Smooth muscle cell (in vitro differentiated cells): ENCODE measurements at regions not wholly inside any gene's neighbourhood (a gene's known extent, or its start where the extent isn't known, plus 50 kb on each side); places are given as distances from the start of the nearest gene placed in this dataset.

Experiments used
- DNase-seq: peaks from one replicate; lab custom pipeline; 2025; ENCODE audit not compliant: unreplicated experiment; lab: John Stamatoyannopoulos, UW
- H2AFZ ChIP-seq: fragments of 200-600 bp; sonication (generic); 2 replicates; pipeline ENCODE4 v1.6.0; 2016; ENCODE audit warnings: antibody characterized with exemption, low read depth, mild to moderate bottlenecking
- H3F3A ChIP-seq: fragments of 200-600 bp; sonication (generic); 2 replicates; pipeline ENCODE4 v1.6.0; 2017; ENCODE audit warnings: antibody characterized with exemption, low read depth
- H3K27ac ChIP-seq: fragments of 200-600 bp; sonication (generic); 2 replicates; pipeline ENCODE4 v1.5.1; 2016; ENCODE audit warnings: low read depth, mild to moderate bottlenecking
- H3K27me3 ChIP-seq: fragments of 200-600 bp; sonication (generic); 2 replicates; pipeline ENCODE4 v1.6.1; 2016; ENCODE audit warnings: low read depth, mild to moderate bottlenecking
- H3K36me3 ChIP-seq: fragments of 200-600 bp; sonication (generic); 2 replicates; pipeline ENCODE4 v1.5.1; 2016; ENCODE audit warnings: low read depth
- H3K4me1 ChIP-seq: fragments of 200-600 bp; sonication (generic); 2 replicates; pipeline ENCODE4 v1.5.1; 2016; ENCODE audit warnings: low read depth
- H3K4me2 ChIP-seq: fragments of 200-600 bp; sonication (generic); 2 replicates; pipeline ENCODE4 v1.6.0; 2016; ENCODE audit warnings: mild to moderate bottlenecking
- H3K4me3 ChIP-seq: fragments of 200-600 bp; sonication (generic); 2 replicates; pipeline ENCODE4 v1.5.1; 2016; ENCODE audit warnings: mild to moderate bottlenecking
- H3K79me2 ChIP-seq: fragments of 200-600 bp; sonication (generic); 2 replicates; pipeline ENCODE4 v1.6.0; 2016; ENCODE audit warnings: low read depth, mild to moderate bottlenecking
- H3K9ac ChIP-seq: fragments of 200-600 bp; sonication (generic); 2 replicates; pipeline ENCODE4 v1.6.0; 2016; ENCODE audit warnings: low read depth
- H3K9me3 ChIP-seq: fragments of 200-600 bp; sonication (generic); replicated peaks from 2 replicates; pipeline ENCODE4 v1.5.1; 2016; ENCODE audit warnings: low read depth
- H4K20me1 ChIP-seq: fragments of 200-600 bp; sonication (generic); 2 replicates; pipeline ENCODE4 v1.6.0; 2016; ENCODE audit warnings: low read depth
- whole genome bisulfite sequencing: methylation state at CpG from one replicate; pipeline ENCODE4 v1.1.7; 2016; ENCODE audit warnings: low lambda C conversion rate; 5-methylcytosine and 5-hydroxymethylcytosine counted together
- TF ChIP-seq, protein P1 (sequence below): fragments of 200-600 bp; sonication (generic); IDR thresholded peaks from 2 replicates; pipeline ENCODE4 v1.5.1; 2017; ENCODE audit warnings: borderline replicate concordance, mild to moderate bottlenecking, antibody characterized with exemption; ENCODE audit not compliant: insufficient read depth, poor library complexity, severe bottlenecking

DNA sequence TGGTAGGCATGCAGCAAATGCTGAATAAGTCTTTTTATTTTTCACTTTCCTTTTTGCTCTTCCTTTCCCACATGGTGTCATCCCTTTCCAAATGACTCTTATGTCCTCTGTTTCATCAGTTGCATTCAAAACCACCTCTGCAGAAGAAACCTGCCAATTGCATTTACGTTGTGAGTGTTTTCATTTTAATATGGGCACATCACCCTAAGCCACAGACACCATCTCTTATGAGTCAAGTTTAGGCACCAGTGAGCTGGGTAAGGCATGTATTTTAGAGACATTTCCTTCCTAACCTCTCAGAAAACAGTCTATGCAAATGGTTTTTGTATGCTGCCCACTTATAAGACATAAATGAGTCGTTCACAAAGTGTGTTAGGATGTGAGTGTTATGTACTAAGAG is 223.3 kb upstream of the ADAMTS9 start:
- Histone ChIP-seq H3K9me3 (no peaks in the 10 kb centered on the region), H3K36me3 (no peaks in the 10 kb centered on the region), H3K9ac (no peak overlapping the region), H3K4me3 (no peak overlapping the region), H3F3A (peaks cover 19% of the 10 kb centered on the region), H3K4me1 (peaks cover 27% of the 10 kb centered on the region), H3K4me2 (no peak overlapping the region), H4K20me1 (no peaks in the 10 kb centered on the region), H3K79me2 (no peaks in the 10 kb centered on the region), H3K27me3 (no peaks in the 10 kb centered on the region), H2AFZ (no peak overlapping the region), H3K27ac (no peak overlapping the region)
- TF ChIP-seq, protein P1, sequence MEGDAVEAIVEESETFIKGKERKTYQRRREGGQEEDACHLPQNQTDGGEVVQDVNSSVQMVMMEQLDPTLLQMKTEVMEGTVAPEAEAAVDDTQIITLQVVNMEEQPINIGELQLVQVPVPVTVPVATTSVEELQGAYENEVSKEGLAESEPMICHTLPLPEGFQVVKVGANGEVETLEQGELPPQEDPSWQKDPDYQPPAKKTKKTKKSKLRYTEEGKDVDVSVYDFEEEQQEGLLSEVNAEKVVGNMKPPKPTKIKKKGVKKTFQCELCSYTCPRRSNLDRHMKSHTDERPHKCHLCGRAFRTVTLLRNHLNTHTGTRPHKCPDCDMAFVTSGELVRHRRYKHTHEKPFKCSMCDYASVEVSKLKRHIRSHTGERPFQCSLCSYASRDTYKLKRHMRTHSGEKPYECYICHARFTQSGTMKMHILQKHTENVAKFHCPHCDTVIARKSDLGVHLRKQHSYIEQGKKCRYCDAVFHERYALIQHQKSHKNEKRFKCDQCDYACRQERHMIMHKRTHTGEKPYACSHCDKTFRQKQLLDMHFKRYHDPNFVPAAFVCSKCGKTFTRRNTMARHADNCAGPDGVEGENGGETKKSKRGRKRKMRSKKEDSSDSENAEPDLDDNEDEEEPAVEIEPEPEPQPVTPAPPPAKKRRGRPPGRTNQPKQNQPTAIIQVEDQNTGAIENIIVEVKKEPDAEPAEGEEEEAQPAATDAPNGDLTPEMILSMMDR, result no peak
- WGBS, result 43% methylated on average over 2 of the region's 2 CpGs
- DNase-seq, result no peak

DNA sequence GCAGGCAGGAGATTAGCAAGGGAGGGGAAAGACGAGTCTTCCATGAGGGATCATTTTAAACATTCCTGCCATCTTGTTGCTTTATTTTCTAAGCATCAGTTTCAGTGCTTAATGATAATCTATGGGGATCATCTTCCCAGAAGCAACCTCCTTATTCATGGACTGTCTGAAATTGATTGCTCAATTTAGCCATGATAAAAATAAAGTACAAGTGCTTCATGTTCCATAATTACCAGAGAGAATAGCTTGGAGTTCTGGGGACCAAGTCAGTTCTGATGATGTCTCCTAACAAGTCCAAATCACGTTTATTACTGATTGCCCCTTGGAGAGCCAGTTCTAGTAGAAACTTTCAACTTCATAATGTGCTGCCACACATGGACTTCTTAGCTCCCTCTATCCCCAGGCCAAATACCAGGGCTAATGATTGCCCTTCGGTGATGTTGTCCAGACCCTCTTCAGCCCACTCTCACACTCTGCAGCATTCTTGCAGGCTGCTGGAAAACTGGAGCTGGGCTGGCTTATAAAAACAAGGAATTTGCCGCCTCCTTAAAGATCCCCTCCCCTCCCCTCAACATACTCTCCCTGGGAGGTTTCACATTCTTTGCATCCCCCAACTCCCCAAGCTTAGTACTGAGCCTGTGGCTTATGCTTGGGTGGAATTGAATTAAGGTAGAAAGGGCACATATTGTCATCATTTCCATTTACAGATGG is 222.1 kb upstream of the ADAMTS9 start:
- no peak for DNase-seq
- H3K27me3 ChIP-seq, result no peaks in the 10 kb centered on the region
- no peaks in the 10 kb centered on the region for H3K9me3 ChIP-seq
- no peaks in the 10 kb centered on the region for H3K36me3 ChIP-seq
- H3K79me2 ChIP-seq, result no peaks in the 10 kb centered on the region
- H3F3A ChIP-seq, result peaks cover 19% of the 10 kb centered on the region
- peak overlapping the region; percentile 2 for H3K9ac ChIP-seq
- peak overlapping the region; percentile 68 for H3K4me2 ChIP-seq
- 3% methylated on average over 4 of the region's 4 CpGs for WGBS
- H4K20me1 ChIP-seq, result no peaks in the 10 kb centered on the region
- H3K4me3 ChIP-seq, result no peak overlapping the region
- no peak overlapping the region for H2AFZ ChIP-seq
- TF ChIP-seq, protein P1, result no peak
- peak overlapping the region; percentile 82 for H3K27ac ChIP-seq
- peaks cover 27% of the 10 kb centered on the region for H3K4me1 ChIP-seq

DNA sequence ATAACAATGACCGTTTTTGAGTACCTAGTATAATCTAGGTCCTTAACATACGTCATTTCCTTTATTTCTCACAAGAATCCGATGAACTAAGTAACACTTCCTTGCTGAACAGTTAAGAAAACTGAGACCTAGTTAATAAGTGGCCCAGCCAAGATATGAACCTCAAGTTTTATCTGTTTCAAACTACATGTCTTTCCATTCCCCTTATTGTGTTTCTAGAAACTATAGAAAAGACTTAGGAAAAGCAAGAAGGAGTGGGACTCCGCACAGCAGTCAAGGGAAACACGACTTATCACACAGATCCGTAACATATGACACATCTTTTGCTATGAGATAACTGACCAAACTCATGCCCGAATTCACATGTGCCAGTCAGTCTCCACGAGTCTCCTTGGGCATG is 221.2 kb upstream of the ADAMTS9 start:
- peak overlapping the region; percentile 44 for H3K9ac ChIP-seq
- H3K9me3 ChIP-seq, result no peaks in the 10 kb centered on the region
- peaks cover 19% of the 10 kb centered on the region for H3F3A ChIP-seq
- peaks cover 27% of the 10 kb centered on the region for H3K4me1 ChIP-seq
- H3K4me2 ChIP-seq, result peak overlapping the region; percentile 68
- H3K79me2 ChIP-seq, result no peaks in the 10 kb centered on the region
- H3K27ac ChIP-seq, result peak overlapping the region; percentile 82
- TF ChIP-seq, protein P1, result no peak
- no peaks in the 10 kb centered on the region for H3K27me3 ChIP-seq
- no peak for DNase-seq
- no peaks in the 10 kb centered on the region for H3K36me3 ChIP-seq
- H4K20me1 ChIP-seq, result no peaks in the 10 kb centered on the region
- H2AFZ ChIP-seq, result no peak overlapping the region
- H3K4me3 ChIP-seq, result no peak overlapping the region
- WGBS, result 41% methylated on average over 8 of the region's 8 CpGs

DNA sequence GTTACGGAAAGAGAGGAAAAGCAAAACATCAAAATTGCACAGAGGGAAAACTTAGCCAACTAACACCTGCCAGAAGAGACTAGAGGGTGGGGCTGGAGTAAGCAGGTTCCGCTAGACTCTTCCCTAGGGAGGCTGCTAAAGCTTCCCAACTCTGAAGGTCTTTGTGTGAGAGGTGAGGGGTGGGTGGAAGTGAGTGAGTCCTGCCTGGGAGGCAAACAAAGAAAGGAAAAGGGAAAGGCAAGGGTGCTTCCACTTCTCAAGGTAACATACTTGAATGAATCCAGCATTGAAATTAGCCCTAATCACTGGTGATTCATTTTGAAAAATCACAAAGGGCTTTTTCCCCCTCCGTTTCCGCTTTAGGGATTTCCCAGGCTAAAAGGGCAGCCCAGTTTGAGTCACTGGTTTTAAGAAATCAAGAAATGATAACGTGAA is 220.5 kb upstream of the ADAMTS9 start:
- no peaks in the 10 kb centered on the region for H3K9me3 ChIP-seq
- peak overlapping the region; percentile 82 for H3K27ac ChIP-seq
- no peaks in the 10 kb centered on the region for H4K20me1 ChIP-seq
- 36% methylated on average over 5 of the region's 5 CpGs for WGBS
- peaks cover 19% of the 10 kb centered on the region for H3F3A ChIP-seq
- H2AFZ ChIP-seq, result no peak overlapping the region
- H3K9ac ChIP-seq, result no peak overlapping the region
- DNase-seq, result no peak
- peak overlapping the region; percentile 68 for H3K4me2 ChIP-seq
- H3K4me3 ChIP-seq, result no peak overlapping the region
- TF ChIP-seq, protein P1, result no peak
- H3K4me1 ChIP-seq, result peaks cover 27% of the 10 kb centered on the region
- H3K36me3 ChIP-seq, result no peaks in the 10 kb centered on the region
- no peaks in the 10 kb centered on the region for H3K27me3 ChIP-seq
- no peaks in the 10 kb centered on the region for H3K79me2 ChIP-seq
